MM.1S (cell line): ENCODE measurements at regions not wholly inside any gene's neighbourhood (a gene's known extent, or its start where the extent isn't known, plus 50 kb on each side); places are given as distances from the start of the nearest gene placed in this dataset.

Source experiments
- EZH2 ChIP-seq: fragments of 300-600 bp; sonication (generic); optimal IDR thresholded peaks from 2 replicates; pipeline ENCODE3; 2017; ENCODE audit warnings: low read depth, mild to moderate bottlenecking, antibody characterized with exemption, low read length, mixed read lengths
- EZH2phosphoT487 ChIP-seq: fragments of 300-600 bp; sonication (generic); IDR thresholded peaks from 2 replicates; pipeline ENCODE4 v1.6.1; 2018; ENCODE audit warnings: antibody characterized with exemption, low read length
- TF ChIP-seq, protein P1 (sequence below): fragments of 300-600 bp; sonication (generic); IDR thresholded peaks from 2 replicates; pipeline ENCODE4 v1.5.1; 2016; ENCODE audit warnings: antibody characterized with exemption, low read length, mixed read lengths

DNA sequence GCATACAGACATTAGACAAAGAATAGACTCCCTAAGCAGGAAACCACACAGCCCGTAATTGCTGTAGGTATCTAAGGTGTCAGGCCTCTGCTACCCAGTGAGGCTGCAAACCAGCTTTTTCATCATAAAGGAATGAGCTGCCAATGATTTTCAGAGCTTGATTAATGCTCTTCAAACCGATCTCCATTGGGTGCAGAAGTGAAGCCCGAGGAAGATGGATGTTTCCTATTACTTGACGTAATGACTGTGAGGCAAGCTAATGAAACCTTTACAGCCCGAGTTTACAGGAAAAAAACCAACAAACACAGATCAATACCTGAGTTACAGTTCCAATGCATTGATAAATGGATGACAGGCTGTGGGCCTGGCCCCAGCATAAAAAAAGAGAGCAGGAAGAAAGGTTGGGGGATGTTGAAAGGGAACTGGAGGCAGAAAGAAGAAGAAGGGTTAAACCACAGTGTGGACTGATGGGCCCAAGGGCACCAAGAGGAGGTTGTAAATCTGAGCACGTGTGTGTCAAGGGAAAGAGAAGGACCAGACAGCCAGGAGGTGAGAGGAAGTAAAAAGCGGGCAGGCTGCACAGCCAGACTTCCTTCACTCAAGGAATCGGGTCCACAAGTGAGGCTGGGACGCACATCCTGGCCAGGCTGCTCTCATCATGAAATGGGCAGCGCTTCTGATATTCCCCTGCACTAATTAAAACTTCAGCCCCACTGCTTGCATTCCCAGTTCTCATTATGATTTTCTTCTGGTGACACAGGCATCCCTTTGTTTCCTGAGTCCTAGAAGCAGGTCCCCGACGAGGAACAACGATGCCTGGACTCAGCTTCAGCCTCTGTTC is 70.6 kb upstream of the NTM start:
- TF ChIP-seq, protein P1, sequence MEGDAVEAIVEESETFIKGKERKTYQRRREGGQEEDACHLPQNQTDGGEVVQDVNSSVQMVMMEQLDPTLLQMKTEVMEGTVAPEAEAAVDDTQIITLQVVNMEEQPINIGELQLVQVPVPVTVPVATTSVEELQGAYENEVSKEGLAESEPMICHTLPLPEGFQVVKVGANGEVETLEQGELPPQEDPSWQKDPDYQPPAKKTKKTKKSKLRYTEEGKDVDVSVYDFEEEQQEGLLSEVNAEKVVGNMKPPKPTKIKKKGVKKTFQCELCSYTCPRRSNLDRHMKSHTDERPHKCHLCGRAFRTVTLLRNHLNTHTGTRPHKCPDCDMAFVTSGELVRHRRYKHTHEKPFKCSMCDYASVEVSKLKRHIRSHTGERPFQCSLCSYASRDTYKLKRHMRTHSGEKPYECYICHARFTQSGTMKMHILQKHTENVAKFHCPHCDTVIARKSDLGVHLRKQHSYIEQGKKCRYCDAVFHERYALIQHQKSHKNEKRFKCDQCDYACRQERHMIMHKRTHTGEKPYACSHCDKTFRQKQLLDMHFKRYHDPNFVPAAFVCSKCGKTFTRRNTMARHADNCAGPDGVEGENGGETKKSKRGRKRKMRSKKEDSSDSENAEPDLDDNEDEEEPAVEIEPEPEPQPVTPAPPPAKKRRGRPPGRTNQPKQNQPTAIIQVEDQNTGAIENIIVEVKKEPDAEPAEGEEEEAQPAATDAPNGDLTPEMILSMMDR: no peak
- TF ChIP-seq EZH2phosphoT487 (no peak), EZH2 (no peak)
